Activated B cell treated with CpG ODN at 0.5 μM for 24 hours (primary cell): ENCODE measurements at regions not wholly inside any gene's neighbourhood (a gene's known extent, or its start where the extent isn't known, plus 50 kb on each side); places are given as distances from the start of the nearest gene placed in this dataset.

Experiments
- ATAC-seq: fragments of 200-7000 bp; cut with Tn5 transposase; one replicate; pipeline ENCODE4 v1.10.0; 2021; ENCODE audit warnings: low read depth, mild to moderate bottlenecking, moderate library complexity
- CTCF ChIA-PET: fragments of 350-600 bp; sonication (Branson Sonifier 250); formaldehyde crosslinking; loops from one replicate; lab custom pipeline; 2021; ENCODE audit warnings: antibody characterized with exemption; lab: Charles Lee
- POLR2A ChIA-PET: fragments of 350-600 bp; sonication (Branson Sonifier 250); formaldehyde crosslinking; loops from one replicate; lab custom pipeline; 2021; ENCODE audit warnings: antibody characterized with exemption; lab: Charles Lee
- DNase-seq: peaks from one replicate; pipeline ENCODE4 v3.0.0; 2022
- H3K27ac Mint-ChIP-seq: one replicate; pipeline ENCODE4 v1.8.0; 2020; ENCODE audit warnings: mixed read lengths
- H3K27me3 Mint-ChIP-seq: one replicate; pipeline ENCODE4 v1.8.0; 2021; ENCODE audit warnings: mixed read lengths
- H3K36me3 Mint-ChIP-seq: one replicate; pipeline ENCODE4 v1.8.0; 2021; ENCODE audit warnings: low read depth, mixed read lengths
- H3K4me1 Mint-ChIP-seq: one replicate; pipeline ENCODE4 v1.8.0; 2021; ENCODE audit warnings: mixed read lengths
- H3K4me3 Mint-ChIP-seq: one replicate; pipeline ENCODE4 v1.8.0; 2020; ENCODE audit warnings: mild to moderate bottlenecking, mixed read lengths
- H3K9me3 Mint-ChIP-seq: one replicate; pipeline ENCODE4 v1.8.0; 2020; ENCODE audit warnings: mixed read lengths
- CTCF ChIP-seq: fragments of 200-600 bp; IDR thresholded peaks from one replicate; pipeline ENCODE4 v1.8.0; 2022; ENCODE audit warnings: antibody characterized with exemption, mild to moderate bottlenecking
- intact Hi-C: fragments of 100-400 bp; cut with micrococcal nuclease; formaldehyde crosslinking; loops from one replicate; pipeline ENCODE4 v1.15.1; 2024

GRCh38 chr10:23725548-23725947 lies 286.7 kb downstream of the OTUD1 start:
- Mint-ChIP-seq H3K9me3 (no peaks in the 10 kb centered on the region), H3K27ac (no peak overlapping the region), H3K36me3 (no peaks in the 10 kb centered on the region), H3K4me3 (no peak overlapping the region), H3K4me1 (no peaks in the 10 kb centered on the region), H3K27me3 (no peaks in the 10 kb centered on the region)
- ChIA-PET POLR2A (no interaction called here), CTCF (no interaction called here)
- intact Hi-C loops, result no loop called here
- no peak for TF ChIP-seq CTCF
- DNase-seq (no peak), ATAC-seq (no peak)

- H3K27me3 Mint-ChIP-seq, result peaks cover 6% of the 10 kb centered on the region
- ATAC-seq (peak; percentile 75), DNase-seq (no peak)
- H3K36me3 Mint-ChIP-seq, result no peaks in the 10 kb centered on the region
- H3K4me1 Mint-ChIP-seq, result peaks cover 8% of the 10 kb centered on the region
- POLR2A ChIA-PET, result no interaction called here
- no peaks in the 10 kb centered on the region for H3K9me3 Mint-ChIP-seq
- CTCF ChIA-PET, result no interaction called here
- TF ChIP-seq CTCF, result no peak
- intact Hi-C loops, result no loop called here
- no peak overlapping the region for H3K4me3 Mint-ChIP-seq
- no peak overlapping the region for H3K27ac Mint-ChIP-seq
These were observed 303.5 kb downstream of the OTUD1 start for GRCh38 chr10:23742368-23742767.

GRCh38 chr10:23742807-23743206 lies 303.9 kb downstream of the OTUD1 start:
- H3K27me3 Mint-ChIP-seq, result peaks cover 6% of the 10 kb centered on the region
- ATAC-seq, result no peak
- intact Hi-C loops, result no loop called here
- ChIA-PET POLR2A (no interaction called here), CTCF (no interaction called here)
- H3K36me3 Mint-ChIP-seq, result no peaks in the 10 kb centered on the region
- no peak overlapping the region for H3K4me3 Mint-ChIP-seq
- no peaks in the 10 kb centered on the region for H3K9me3 Mint-ChIP-seq
- DNase-seq, result no peak
- no peak for TF ChIP-seq CTCF
- no peak overlapping the region for H3K27ac Mint-ChIP-seq
- peaks cover 8% of the 10 kb centered on the region for H3K4me1 Mint-ChIP-seq

- H3K36me3 Mint-ChIP-seq, result no peaks in the 10 kb centered on the region
- intact Hi-C loops, result no loop called here
- no peaks in the 10 kb centered on the region for H3K9me3 Mint-ChIP-seq
- H3K4me1 Mint-ChIP-seq, result no peaks in the 10 kb centered on the region
- no peak overlapping the region for H3K4me3 Mint-ChIP-seq
- TF ChIP-seq CTCF, result no peak
- DNase-seq, result no peak
- ChIA-PET CTCF (no interaction called here), POLR2A (no interaction called here)
- H3K27ac Mint-ChIP-seq, result no peak overlapping the region
- H3K27me3 Mint-ChIP-seq, result no peaks in the 10 kb centered on the region
- no peak for ATAC-seq
These were observed 315.3 kb downstream of the OTUD1 start for GRCh38 chr10:23754179-23754578.

- Mint-ChIP-seq H3K36me3 (no peaks in the 10 kb centered on the region), H3K4me3 (no peak overlapping the region), H3K27ac (no peak overlapping the region), H3K4me1 (no peaks in the 10 kb centered on the region), H3K27me3 (peaks cover under 1% of the 10 kb centered on the region), H3K9me3 (no peaks in the 10 kb centered on the region)
- ATAC-seq (no peak), DNase-seq (no peak)
- intact Hi-C loops, result no loop called here
- no peak for TF ChIP-seq CTCF
- ChIA-PET CTCF (no interaction called here), POLR2A (no interaction called here)
These were observed 316.1 kb downstream of the OTUD1 start for GRCh38 chr10:23754941-23755340.
